GM23248 (cell line): ENCODE measurements at regions not wholly inside any gene's neighbourhood (a gene's known extent, or its start where the extent isn't known, plus 50 kb on each side); places are given as distances from the start of the nearest gene placed in this dataset.

Experiments used
- EZH2 ChIP-seq: fragments of 200-600 bp; sonication (generic); IDR thresholded peaks from 2 replicates; pipeline ENCODE4 v1.6.1; 2018; ENCODE audit warnings: antibody characterized with exemption, mild to moderate bottlenecking; ENCODE audit not compliant: insufficient read depth, poor library complexity, severe bottlenecking
- EZH2phosphoT487 ChIP-seq: fragments of 200-600 bp; sonication (generic); IDR thresholded peaks from 2 replicates; pipeline ENCODE4 v1.6.1; 2018; ENCODE audit warnings: antibody characterized with exemption, moderate library complexity, mild to moderate bottlenecking, low read depth; ENCODE audit not compliant: insufficient read depth

GRCh38 chr18:38221476-38222100, 656.0 kb upstream of the CELF4 start:
- no peak for TF ChIP-seq EZH2
- no peak for TF ChIP-seq EZH2phosphoT487
